ENCODE measurements at regions not wholly inside any gene's neighbourhood (a gene's known extent, or its start where the extent isn't known, plus 50 kb on each side); places are given as distances from the start of the nearest gene placed in this dataset.
A peak's percentile ranks its signal among the peaks of the same experiment; 100 is the strongest.

GRCh38 chrX:34999702-35000101, 57.1 kb downstream of the FAM47B start:
- DNase-seq: peak in 1 of 3 experiments; percentile 17

- DNase-seq: no peak
Observed at GRCh38 chrX:35006361-35006760, 63.8 kb downstream of the FAM47B start.

GRCh38 chrX:35015621-35016020, 73.0 kb downstream of the FAM47B start:
- no peak for DNase-seq

- no peak for DNase-seq
Observed at GRCh38 chrX:35016051-35016450, 73.5 kb downstream of the FAM47B start.

- DNase-seq: peak in 1 of 3 experiments; percentile 35
Observed at GRCh38 chrX:35017284-35017683, 74.7 kb downstream of the FAM47B start.

- DNase-seq: no peak
Observed at GRCh38 chrX:35023683-35024082, 81.1 kb downstream of the FAM47B start.

GRCh38 chrX:35025820-35026219, 83.2 kb downstream of the FAM47B start:
- DNase-seq: no peak

- no peak for DNase-seq
Observed at GRCh38 chrX:35040871-35041270, 98.3 kb downstream of the FAM47B start.

- DNase-seq: peak in 1 of 3 experiments; percentile 27
Observed at GRCh38 chrX:35046660-35047296, 104.2 kb downstream of the FAM47B start.

GRCh38 chrX:35076061-35076460, 133.5 kb downstream of the FAM47B start:
- no peak for DNase-seq

- no peak for DNase-seq
Observed at GRCh38 chrX:35090801-35091200, 148.2 kb downstream of the FAM47B start.

- peak in 1 of 3 experiments; percentile 37 for DNase-seq
Observed at GRCh38 chrX:35098419-35098818, 155.8 kb downstream of the FAM47B start.

GRCh38 chrX:35101901-35102300, 159.3 kb downstream of the FAM47B start:
- DNase-seq: no peak

GRCh38 chrX:35104626-35105025, 162.0 kb downstream of the FAM47B start:
- no peak for DNase-seq

GRCh38 chrX:35115205-35115604, 172.6 kb downstream of the FAM47B start:
- no peak for DNase-seq

GRCh38 chrX:35122756-35123155, 180.2 kb downstream of the FAM47B start:
- DNase-seq: no peak

- no peak for DNase-seq
Observed at GRCh38 chrX:35149517-35149916, 206.9 kb downstream of the FAM47B start.

GRCh38 chrX:35150052-35150451, 207.5 kb downstream of the FAM47B start:
- DNase-seq: no peak

- no peak for DNase-seq
Observed at GRCh38 chrX:35150642-35151239, 208.1 kb downstream of the FAM47B start.

- no peak for DNase-seq
Observed at GRCh38 chrX:35166023-35166422, 223.4 kb downstream of the FAM47B start.

Data from NCI-H1417 (cell line).